Gastrocnemius medialis (tissue), 4 donors: ENCODE measurements at regions not wholly inside any gene's neighbourhood (a gene's known extent, or its start where the extent isn't known, plus 50 kb on each side); places are given as distances from the start of the nearest gene placed in this dataset.
"Not testable (repeated sequence)": the region's sequence is repeated elsewhere in the genome, so short reads cannot be mapped to it uniquely, and the experiment has no call there.

Source experiments
- ATAC-seq, 2 donors: fragments of 150-250 bp; one replicate each; pipeline ENCODE4 v1.9.1; 2016
- DNase-seq, 2 donors: peaks; one replicate each; pipeline ENCODE4 v3.0.0-alpha.2; 2019
- H3K27ac ChIP-seq, 4 donors: fragments of 200-600 bp; sonication (generic); 1 replicate in 1 of 4; 2 replicates in 3 of 4; pipeline ENCODE4 v1.5.1; 2016 to 2018; ENCODE audit warnings: mild to moderate bottlenecking in 2 of 4, moderate library complexity in 1 of 4
- H3K27me3 ChIP-seq, 3 donors: fragments of 200-600 bp; sonication (generic) in 2 of 3; 1 replicate in 1 of 3; 2 replicates in 2 of 3; pipeline versions ENCODE4 v1.5.1 to v1.6.0; 2016 to 2019; ENCODE audit warnings: mild to moderate bottlenecking in 1 of 3, moderate library complexity in 1 of 3
- H3K36me3 ChIP-seq, 2 donors: fragments of 200-600 bp; sonication (generic) in 1 of 2; one replicate each; pipeline ENCODE4 v1.5.1; 2017 to 2018
- H3K4me1 ChIP-seq, 2 donors: fragments of 200-600 bp; sonication (generic) in 1 of 2; one replicate each; pipeline ENCODE4 v1.5.1; 2016 to 2017; ENCODE audit warnings: mild to moderate bottlenecking in 2 of 2
- H3K4me3 ChIP-seq, 4 donors: fragments of 200-600 bp; sonication (generic) in 3 of 4; 1 replicate in 1 of 4; 2 replicates in 3 of 4; pipeline ENCODE4 v1.5.1; 2016 to 2019; ENCODE audit warnings: mild to moderate bottlenecking in 2 of 4
- H3K9me3 ChIP-seq, 3 donors: fragments of 200-600 bp; sonication (generic) in 2 of 3; 1 replicate in 1 of 3; 2 replicates in 2 of 3; pipeline ENCODE4 v1.5.1; 2016 to 2019
- POLR2A ChIP-seq, 2 donors: fragments of 450-650 bp; IDR thresholded peaks; one replicate each; pipeline ENCODE4 v1.6.1; 2017; ENCODE audit warnings: antibody characterized with exemption in 2 of 2, mild to moderate bottlenecking in 2 of 2, moderate library complexity in 2 of 2
- in situ Hi-C, 4 donors: fragments of 200-750 bp; cut with MboI; loops; one replicate each; pipeline versions ENCODE4 v1.15.0 to v1.8.0; 2017; ENCODE audit warnings: low sequenced_read_pairs in 4 of 4
- intact Hi-C: fragments of 100-400 bp; cut with DNase I; formaldehyde crosslinking; loops from one replicate; pipeline ENCODE4 v1.15.1; 2023; ENCODE audit warnings: low total_unique reads
- TF ChIP-seq, protein P1 (sequence below), 5 experiments: fragments of 450-650 bp in 3 of 5; fragments of 200-600 bp in 2 of 5; sonication (generic) in 2 of 5; IDR thresholded peaks in 4 of 5; conservative IDR thresholded peaks in 1 of 5; 1 replicate in 4 of 5; 2 replicates in 1 of 5; pipeline ENCODE4 v1.5.1; 2016 to 2019; ENCODE audit warnings: antibody characterized with exemption in 5 of 5, mild to moderate bottlenecking in 3 of 5, moderate library complexity in 3 of 5

DNA sequence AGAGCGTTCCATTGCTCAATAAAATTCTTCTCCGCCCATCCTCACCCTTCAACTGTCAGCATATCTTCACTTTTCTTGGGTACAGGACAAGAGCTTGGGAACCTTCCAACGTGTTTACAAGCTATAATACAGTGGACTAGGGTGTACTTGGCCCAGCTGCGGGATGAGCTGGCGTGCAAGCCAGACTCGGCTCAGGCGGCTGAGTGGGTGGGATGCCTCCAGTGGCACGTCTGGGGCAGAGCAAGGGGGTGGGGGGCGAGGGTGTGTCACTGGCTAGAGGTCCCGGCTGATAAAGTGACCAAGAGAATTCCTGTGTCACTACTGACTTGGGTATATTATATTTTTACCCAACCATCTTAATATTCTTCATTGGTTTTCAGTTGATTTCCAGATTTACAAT is 179.7 kb downstream of the EVA1A start:
- H3K27me3 ChIP-seq: no peaks in the 10 kb centered on the region
- TF ChIP-seq, protein P1, sequence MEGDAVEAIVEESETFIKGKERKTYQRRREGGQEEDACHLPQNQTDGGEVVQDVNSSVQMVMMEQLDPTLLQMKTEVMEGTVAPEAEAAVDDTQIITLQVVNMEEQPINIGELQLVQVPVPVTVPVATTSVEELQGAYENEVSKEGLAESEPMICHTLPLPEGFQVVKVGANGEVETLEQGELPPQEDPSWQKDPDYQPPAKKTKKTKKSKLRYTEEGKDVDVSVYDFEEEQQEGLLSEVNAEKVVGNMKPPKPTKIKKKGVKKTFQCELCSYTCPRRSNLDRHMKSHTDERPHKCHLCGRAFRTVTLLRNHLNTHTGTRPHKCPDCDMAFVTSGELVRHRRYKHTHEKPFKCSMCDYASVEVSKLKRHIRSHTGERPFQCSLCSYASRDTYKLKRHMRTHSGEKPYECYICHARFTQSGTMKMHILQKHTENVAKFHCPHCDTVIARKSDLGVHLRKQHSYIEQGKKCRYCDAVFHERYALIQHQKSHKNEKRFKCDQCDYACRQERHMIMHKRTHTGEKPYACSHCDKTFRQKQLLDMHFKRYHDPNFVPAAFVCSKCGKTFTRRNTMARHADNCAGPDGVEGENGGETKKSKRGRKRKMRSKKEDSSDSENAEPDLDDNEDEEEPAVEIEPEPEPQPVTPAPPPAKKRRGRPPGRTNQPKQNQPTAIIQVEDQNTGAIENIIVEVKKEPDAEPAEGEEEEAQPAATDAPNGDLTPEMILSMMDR (IDR thresholded peaks at IDR 0.05 in 4 of 5, conservative IDR thresholded peaks at IDR 0.05 in 1 of 5): no peak
- TF ChIP-seq POLR2A (IDR thresholded peaks at IDR 0.05): no peak
- H3K27ac ChIP-seq: no peak overlapping the region
- H3K36me3 ChIP-seq: no peaks in the 10 kb centered on the region
- no peaks in the 10 kb centered on the region for H3K4me1 ChIP-seq
- intact Hi-C loops (no loop called here), in situ Hi-C loops (no loop called here)
- H3K9me3 ChIP-seq: no peaks in the 10 kb centered on the region
- DNase-seq: no peak
- ATAC-seq: no peak
- H3K4me3 ChIP-seq: no peak overlapping the region

DNA sequence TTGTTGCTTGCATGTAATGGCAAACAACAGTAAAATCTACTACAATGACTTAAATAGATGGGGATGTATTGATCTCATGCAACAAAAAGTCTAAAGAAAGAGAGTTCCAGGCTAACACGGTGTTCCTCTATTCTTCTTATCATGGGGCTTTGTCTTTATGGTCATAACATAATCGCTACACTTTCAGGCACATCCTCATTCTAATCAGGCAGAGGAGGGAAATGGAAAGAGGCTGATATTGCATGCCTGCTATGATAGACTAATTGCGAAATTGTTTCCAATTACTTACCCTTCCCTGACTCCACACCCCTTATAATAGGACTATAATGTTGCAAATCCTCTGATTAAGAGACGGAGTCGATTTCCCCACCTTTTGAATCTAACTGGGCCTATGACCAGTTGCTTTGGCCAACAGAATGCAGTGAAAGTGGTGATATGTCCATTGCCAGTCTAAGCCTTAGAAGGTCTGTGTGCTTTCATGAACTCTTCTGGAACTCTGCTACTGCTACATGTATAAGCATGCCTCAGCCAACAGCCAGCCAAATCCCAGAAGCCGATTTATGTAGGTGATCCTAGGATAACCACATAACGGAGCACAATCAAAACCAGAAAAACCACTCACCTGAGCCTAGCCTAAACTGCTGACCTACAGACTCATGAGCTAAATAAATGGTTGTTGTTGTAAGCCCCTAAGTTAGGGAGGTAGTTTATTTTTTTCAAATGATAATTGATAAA is 180.3 kb upstream of the TACR1 start:
- DNase-seq: no peak
- in situ Hi-C loops: no loop called here

DNA sequence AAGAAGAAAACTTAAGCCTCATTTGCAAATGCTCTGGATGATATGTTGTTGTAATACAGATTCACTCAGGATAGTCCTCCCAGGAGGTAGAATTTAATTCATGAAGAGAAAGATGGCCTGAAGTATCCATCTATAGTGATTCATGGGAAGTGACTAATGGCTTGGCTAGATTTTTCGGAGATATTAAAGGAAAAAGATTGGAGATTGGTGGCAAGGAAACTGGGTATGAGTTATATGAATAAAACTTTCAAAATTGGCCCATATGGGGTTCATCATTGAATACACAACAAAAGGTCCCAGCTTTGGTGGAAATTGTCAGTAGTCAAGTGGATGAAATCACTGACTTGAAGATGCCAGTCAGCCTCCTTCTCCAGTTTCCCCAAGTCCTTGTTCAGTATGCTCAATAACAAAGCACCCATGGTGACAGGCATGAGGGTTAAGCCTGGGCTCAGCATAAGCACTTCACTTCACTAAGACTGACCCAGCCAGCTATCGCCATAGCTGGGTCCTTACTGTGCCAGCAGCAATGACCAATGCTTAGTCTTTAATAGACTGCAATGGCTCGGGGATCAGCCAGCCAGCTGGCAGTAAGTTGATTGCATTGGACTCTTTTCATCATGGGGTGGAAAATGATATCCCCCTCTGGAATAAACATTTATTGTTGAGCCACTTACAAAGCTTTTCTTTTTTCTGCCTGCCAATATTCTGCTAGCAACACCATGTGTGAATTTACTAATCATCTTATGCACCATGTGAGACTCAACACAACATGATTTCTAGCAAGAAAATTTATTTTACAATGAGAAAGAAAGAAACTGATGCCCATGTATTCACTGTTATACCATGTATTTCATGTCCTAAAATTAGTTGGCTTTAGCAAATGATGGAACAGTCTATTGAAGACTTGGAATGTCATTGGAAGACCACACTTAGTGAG is 176.6 kb upstream of the TACR1 start:
- no peaks in the 10 kb centered on the region for H3K36me3 ChIP-seq
- no peak for DNase-seq
- H3K9me3 ChIP-seq: no peaks in the 10 kb centered on the region
- no peaks in the 10 kb centered on the region for H3K27me3 ChIP-seq
- intact Hi-C loops: no loop called here
- H3K27ac ChIP-seq: no peak overlapping the region
- no peak for TF ChIP-seq POLR2A (IDR thresholded peaks at IDR 0.05)
- TF ChIP-seq, protein P1 (IDR thresholded peaks at IDR 0.05 in 4 of 5, conservative IDR thresholded peaks at IDR 0.05 in 1 of 5): no peak
- no peak for ATAC-seq
- H3K4me1 ChIP-seq: no peaks in the 10 kb centered on the region
- in situ Hi-C loops: no loop called here
- no peak overlapping the region for H3K4me3 ChIP-seq

More for the DNA sequence above, 180.3 kb upstream of the TACR1 start:
- intact Hi-C loops: no loop called here
- TF ChIP-seq POLR2A (IDR thresholded peaks at IDR 0.05): no peak
- TF ChIP-seq, protein P1 (IDR thresholded peaks at IDR 0.05 in 4 of 5, conservative IDR thresholded peaks at IDR 0.05 in 1 of 5): no peak
- no peaks in the 10 kb centered on the region for H3K36me3 ChIP-seq
- no peaks in the 10 kb centered on the region for H3K9me3 ChIP-seq
- no peaks in the 10 kb centered on the region for H3K27me3 ChIP-seq
- no peaks in the 10 kb centered on the region for H3K4me1 ChIP-seq
- no peak overlapping the region for H3K4me3 ChIP-seq
- ATAC-seq: no peak
- no peak overlapping the region for H3K27ac ChIP-seq

DNA sequence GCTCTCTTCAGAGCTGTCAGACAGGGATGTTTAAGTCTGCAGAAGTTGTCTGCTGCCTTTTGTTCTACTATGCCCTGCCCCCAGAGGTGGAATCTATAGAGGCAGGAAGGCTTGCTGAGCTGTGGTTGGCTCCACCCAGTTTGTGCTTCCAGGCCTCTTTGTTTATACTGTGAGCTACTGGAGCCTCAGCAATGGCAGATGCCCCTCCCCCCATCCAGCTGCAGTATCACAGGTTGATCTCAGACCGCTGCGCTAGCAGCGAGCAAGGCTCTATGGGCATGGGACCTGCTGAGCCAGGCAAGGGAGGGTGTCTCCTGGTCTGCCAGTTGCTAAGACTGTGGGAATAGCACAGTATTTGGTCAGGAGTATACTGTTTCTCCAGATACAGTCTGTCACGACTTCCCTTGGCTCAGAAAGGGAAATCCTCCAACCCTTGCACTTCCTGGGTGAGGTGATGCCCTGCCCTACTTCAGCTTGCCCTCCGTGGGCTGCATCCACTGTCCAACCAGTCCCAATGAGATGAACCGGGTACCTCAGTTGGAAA is 175.2 kb upstream of the TACR1 start:
- H3K4me1 ChIP-seq, DNase-seq, in situ Hi-C loops, H3K27me3 ChIP-seq, H3K36me3 ChIP-seq, ATAC-seq, H3K4me3 ChIP-seq, H3K27ac ChIP-seq, H3K9me3 ChIP-seq, intact Hi-C loops: not testable (repeated sequence)

GRCh38 chr2:75367401-75367800 is 168.1 kb upstream of the TACR1 start:
- Histone ChIP-seq H3K27ac (no peak overlapping the region), H3K4me1 (no peaks in the 10 kb centered on the region), H3K36me3 (no peaks in the 10 kb centered on the region), H3K4me3 (no peak overlapping the region), H3K9me3 (no peaks in the 10 kb centered on the region), H3K27me3 (no peaks in the 10 kb centered on the region)
- intact Hi-C loops (no loop called here), in situ Hi-C loops (no loop called here)
- no peak for TF ChIP-seq POLR2A (IDR thresholded peaks at IDR 0.05)
- TF ChIP-seq, protein P1 (IDR thresholded peaks at IDR 0.05 in 4 of 5, conservative IDR thresholded peaks at IDR 0.05 in 1 of 5): no peak
- no peak for DNase-seq
- no peak for ATAC-seq
